HepG2 (cell line): ENCODE measurements at regions not wholly inside any gene's neighbourhood (a gene's known extent, or its start where the extent isn't known, plus 50 kb on each side); places are given as distances from the start of the nearest gene placed in this dataset.

Source experiments
- ATAC-seq: fragments of 200-7000 bp; cut with Tn5 transposase; 3 replicates; pipeline ENCODE4 v1.9.1; 2020; ENCODE audit warnings: mild to moderate bottlenecking, moderate library complexity
- BruUV-seq: library from RNA; stranded (reverse); fragments of 400-500 nt; replicated peaks from 2 replicates; lab custom pipeline; 2021; lab: Mats Ljungman, UMichigan
- CTCF ChIA-PET: fragments of 300-600 bp; formaldehyde crosslinking; extraction: SDS; loops from one replicate; lab custom pipeline; 2021; ENCODE audit warnings: low total read pairs, inconsistent platforms, low intra/inter-chr PET ratio; lab: Yijun Ruan, JAX
- POLR2A ChIA-PET: fragments of 350-600 bp; sonication (Branson Sonifier 250); formaldehyde crosslinking; loops from one replicate; lab custom pipeline; 2020; ENCODE audit warnings: antibody characterized with exemption, inconsistent platforms; lab: Yijun Ruan, JAX
- DNase-seq: peaks from one replicate; pipeline ENCODE4 v3.0.0-alpha.2; 2015; ENCODE audit warnings: low spot score
- FAIRE-seq: peaks from 3 replicates; lab custom pipeline; 2011; peaks lifted over from hg19 to GRCh38; lab: Jason Lieb, UNC
- H2AFZ ChIP-seq: one replicate; pipeline ENCODE4 v1.6.1; 2011; ENCODE audit warnings: low read length, inconsistent platforms
- H3K27ac ChIP-seq: fragments of 300-600 bp; 3 replicates; pipeline ENCODE4 v1.8.0; 2011; ENCODE audit warnings: mixed run types, mild to moderate bottlenecking, mixed read lengths, low read length, inconsistent platforms; ENCODE audit not compliant: insufficient read depth; ENCODE audit errors: extremely low read length
- H3K27me3 ChIP-seq, 2 experiments: fragments of 200-600 bp in 1 of 2; 2 replicates in 1 of 2; 3 replicates in 1 of 2; pipeline versions ENCODE4 v1.6.0 to v1.8.0; 2011; ENCODE audit warnings: low read length in 2 of 2, mild to moderate bottlenecking in 2 of 2, moderate library complexity in 2 of 2, inconsistent platforms in 1 of 2; ENCODE audit not compliant: insufficient read depth in 2 of 2, control insufficient read depth in 1 of 2
- H3K36me3 ChIP-seq, 2 experiments: fragments of 200-600 bp in 1 of 2; replicated peaks in 1 of 2; 2 replicates in 1 of 2; 3 replicates in 1 of 2; pipeline versions ENCODE4 v1.5.1 to v1.8.0; 2011; ENCODE audit warnings: low read length in 2 of 2, inconsistent platforms in 1 of 2; ENCODE audit not compliant: insufficient read depth in 2 of 2, control insufficient read depth in 1 of 2
- H3K4me1 ChIP-seq: 2 replicates; pipeline ENCODE4 v1.5.1; 2012; ENCODE audit warnings: low read length, inconsistent platforms; ENCODE audit not compliant: insufficient read depth
- H3K4me2 ChIP-seq: 2 replicates; pipeline ENCODE4 v1.6.0; 2011; ENCODE audit warnings: low read depth, low read length, inconsistent platforms
- H3K4me3 ChIP-seq, 3 experiments: fragments of 200-600 bp in 1 of 3; sonication (generic), shearing (Covaris generic) in 1 of 3; replicated peaks in 1 of 3; 2 replicates each; pipeline ENCODE4 v1.5.1; 2011 to 2016; ENCODE audit warnings: low read length in 3 of 3, inconsistent platforms in 2 of 3, low read depth in 2 of 3, mild to moderate bottlenecking in 2 of 3, control low read depth in 1 of 3, mixed read lengths in 1 of 3; ENCODE audit not compliant: insufficient read depth in 1 of 3
- H3K79me2 ChIP-seq: one replicate; pipeline ENCODE4 v1.6.1; 2011; ENCODE audit warnings: low read length, inconsistent platforms; ENCODE audit not compliant: insufficient read depth
- H3K9ac ChIP-seq: 2 replicates; pipeline ENCODE4 v1.6.0; 2011; ENCODE audit warnings: mild to moderate bottlenecking, low read depth, low read length, inconsistent platforms; ENCODE audit not compliant: insufficient read depth
- H3K9me3 ChIP-seq: 2 replicates; pipeline ENCODE4 v1.5.1; 2012; ENCODE audit warnings: mild to moderate bottlenecking, low read length
- H4K20me1 ChIP-seq: 2 replicates; pipeline ENCODE4 v1.6.0; 2011; ENCODE audit warnings: inconsistent platforms, mild to moderate bottlenecking, low read length, moderate library complexity; ENCODE audit not compliant: insufficient read depth
- ATF7 ChIP-seq, 2 experiments: fragments of 450-650 bp in 1 of 2; sonication (generic) in 1 of 2; formaldehyde crosslinking in 1 of 2; IDR thresholded peaks; 2 replicates each; pipeline versions ENCODE4 v1.4.0 to v1.6.1; 2016 to 2020; ENCODE audit warnings: antibody characterized with exemption in 1 of 2, mild to moderate bottlenecking in 1 of 2, missing genetic modification reagents in 1 of 2
- NCOA1 ChIP-seq: sonication (generic); formaldehyde crosslinking; IDR thresholded peaks from 2 replicates; pipeline ENCODE4 v1.9.0; 2021; ENCODE audit warnings: missing genetic modification reagents
- RBM39 ChIP-seq: fragments of 200-400 bp; formaldehyde crosslinking; IDR thresholded peaks from one replicate; pipeline ENCODE4 v1.6.1; 2018; ENCODE audit warnings: antibody characterized with exemption, mild to moderate bottlenecking, low read depth, low read length; ENCODE audit not compliant: poor library complexity, severe bottlenecking
- TAF1 ChIP-seq: sonication (generic); formaldehyde crosslinking; IDR thresholded peaks from 2 replicates; pipeline ENCODE4 v1.4.0; 2020; ENCODE audit warnings: missing genetic modification reagents
- ZKSCAN1 ChIP-seq: fragments of 150-350 bp; IDR thresholded peaks from 2 replicates; pipeline ENCODE4 v1.6.1; 2014; ENCODE audit warnings: low read length
- ZNF121 ChIP-seq: sonication (generic); formaldehyde crosslinking; IDR thresholded peaks from 2 replicates; pipeline ENCODE4 v1.5.0; 2020; ENCODE audit warnings: mild to moderate bottlenecking, missing genetic modification reagents
- ZNF264 ChIP-seq: sonication (generic); formaldehyde crosslinking; IDR thresholded peaks from 2 replicates; pipeline ENCODE4 v1.4.0; 2020; ENCODE audit warnings: missing genetic modification reagents
- ZNF432 ChIP-seq: sonication (generic); formaldehyde crosslinking; IDR thresholded peaks from 2 replicates; pipeline ENCODE4 v1.5.0; 2020; ENCODE audit warnings: missing genetic modification reagents, mild to moderate bottlenecking, borderline replicate concordance
- ZNF569 ChIP-seq: sonication (generic); formaldehyde crosslinking; IDR thresholded peaks from 2 replicates; pipeline ENCODE4 v1.5.0; 2020; ENCODE audit warnings: mild to moderate bottlenecking, missing genetic modification reagents, moderate library complexity, borderline replicate concordance
- ZNF605 ChIP-seq: sonication (generic); formaldehyde crosslinking; IDR thresholded peaks from 2 replicates; pipeline ENCODE4 v1.8.0; 2022; ENCODE audit warnings: mild to moderate bottlenecking, missing genetic modification reagents
- whole genome bisulfite sequencing: methylation state at CpG from one replicate; pipeline ENCODE4 v1.1.6; 2017; ENCODE audit warnings: low lambda C conversion rate; 5-methylcytosine and 5-hydroxymethylcytosine counted together
- in situ Hi-C: cut with HindIII; loops from 2 replicates; pipeline ENCODE4 v1.10.0; 2017; ENCODE audit warnings: low pct_unique_long_range_greater_than_20kb; ENCODE audit not compliant: extremely low pct_ligation_motif_present
- intact Hi-C: fragments of 100-400 bp; cut with micrococcal nuclease; formaldehyde crosslinking; loops from one replicate; pipeline ENCODE4 v1.10.0; 2022; ENCODE audit not compliant: unreplicated experiment
- TF ChIP-seq, protein P1 (sequence below): sonication (generic); formaldehyde crosslinking; IDR thresholded peaks from 2 replicates; pipeline ENCODE4 v1.4.0; 2020; ENCODE audit warnings: missing genetic modification reagents
- TF ChIP-seq, protein P2 (sequence below): IDR thresholded peaks from 2 replicates; pipeline ENCODE4 v1.6.1; 2016; ENCODE audit warnings: control low read depth
- TF ChIP-seq, protein P3 (sequence below): sonication (generic); formaldehyde crosslinking; conservative IDR thresholded peaks from 2 replicates; pipeline ENCODE4 v1.8.0; 2022; ENCODE audit warnings: mild to moderate bottlenecking, moderate library complexity, missing genetic modification reagents

DNA sequence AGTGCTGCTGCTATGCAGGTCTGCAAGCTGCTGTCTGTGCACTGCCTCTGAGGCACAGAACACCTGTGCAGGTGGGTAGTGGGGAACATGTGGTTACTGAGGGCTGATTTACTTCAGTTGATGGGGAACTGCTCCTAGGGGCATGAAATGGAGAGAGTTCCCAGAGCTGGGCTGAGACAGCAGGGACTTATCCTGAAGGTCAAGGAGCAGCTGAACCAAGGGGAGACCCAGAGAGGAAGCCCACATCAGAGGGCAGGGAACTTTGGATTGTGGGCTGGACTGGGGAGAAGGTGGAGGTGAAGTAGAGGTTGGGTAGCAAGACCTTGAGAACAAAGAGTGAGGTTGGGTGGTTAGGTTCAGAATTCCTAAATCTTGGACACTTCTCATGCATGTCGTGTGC lies 311.9 kb downstream of the AACS start:
- ATAC-seq (no peak), DNase-seq (no peak), FAIRE-seq (no peak)
- ChIA-PET CTCF (no interaction called here), POLR2A (no interaction called here)
- no TSS peak for BruUV-seq
- no peaks in the 10 kb centered on the region for H4K20me1 ChIP-seq
- no peaks in the 10 kb centered on the region for H3K79me2 ChIP-seq
- TF ChIP-seq TAF1 (CRISPR knock-in tag) (no peak), ZNF264 (CRISPR knock-in tag) (no peak), ZNF432 (CRISPR knock-in tag) (no peak), RBM39 (no peak), NCOA1 (CRISPR knock-in tag) (no peak), ZNF605 (CRISPR knock-in tag) (no peak), ZKSCAN1 (no peak), ATF7 (IDR thresholded peaks at IDR 0.05) (no peak), ATF7 (CRISPR knock-in tag; IDR thresholded peaks at IDR 0.05) (no peak), ZNF569 (no peak), ZNF121 (CRISPR knock-in tag) (no peak)
- TF ChIP-seq, protein P1, sequence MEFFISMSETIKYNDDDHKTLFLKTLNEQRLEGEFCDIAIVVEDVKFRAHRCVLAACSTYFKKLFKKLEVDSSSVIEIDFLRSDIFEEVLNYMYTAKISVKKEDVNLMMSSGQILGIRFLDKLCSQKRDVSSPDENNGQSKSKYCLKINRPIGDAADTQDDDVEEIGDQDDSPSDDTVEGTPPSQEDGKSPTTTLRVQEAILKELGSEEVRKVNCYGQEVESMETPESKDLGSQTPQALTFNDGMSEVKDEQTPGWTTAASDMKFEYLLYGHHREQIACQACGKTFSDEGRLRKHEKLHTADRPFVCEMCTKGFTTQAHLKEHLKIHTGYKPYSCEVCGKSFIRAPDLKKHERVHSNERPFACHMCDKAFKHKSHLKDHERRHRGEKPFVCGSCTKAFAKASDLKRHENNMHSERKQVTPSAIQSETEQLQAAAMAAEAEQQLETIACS (CRISPR knock-in tag) = no peak
- TF ChIP-seq, protein P2, sequence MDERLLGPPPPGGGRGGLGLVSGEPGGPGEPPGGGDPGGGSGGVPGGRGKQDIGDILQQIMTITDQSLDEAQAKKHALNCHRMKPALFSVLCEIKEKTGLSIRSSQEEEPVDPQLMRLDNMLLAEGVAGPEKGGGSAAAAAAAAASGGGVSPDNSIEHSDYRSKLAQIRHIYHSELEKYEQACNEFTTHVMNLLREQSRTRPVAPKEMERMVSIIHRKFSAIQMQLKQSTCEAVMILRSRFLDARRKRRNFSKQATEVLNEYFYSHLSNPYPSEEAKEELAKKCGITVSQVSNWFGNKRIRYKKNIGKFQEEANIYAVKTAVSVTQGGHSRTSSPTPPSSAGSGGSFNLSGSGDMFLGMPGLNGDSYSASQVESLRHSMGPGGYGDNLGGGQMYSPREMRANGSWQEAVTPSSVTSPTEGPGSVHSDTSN (CRISPR knock-in tag) = no peak
- TF ChIP-seq, protein P3, sequence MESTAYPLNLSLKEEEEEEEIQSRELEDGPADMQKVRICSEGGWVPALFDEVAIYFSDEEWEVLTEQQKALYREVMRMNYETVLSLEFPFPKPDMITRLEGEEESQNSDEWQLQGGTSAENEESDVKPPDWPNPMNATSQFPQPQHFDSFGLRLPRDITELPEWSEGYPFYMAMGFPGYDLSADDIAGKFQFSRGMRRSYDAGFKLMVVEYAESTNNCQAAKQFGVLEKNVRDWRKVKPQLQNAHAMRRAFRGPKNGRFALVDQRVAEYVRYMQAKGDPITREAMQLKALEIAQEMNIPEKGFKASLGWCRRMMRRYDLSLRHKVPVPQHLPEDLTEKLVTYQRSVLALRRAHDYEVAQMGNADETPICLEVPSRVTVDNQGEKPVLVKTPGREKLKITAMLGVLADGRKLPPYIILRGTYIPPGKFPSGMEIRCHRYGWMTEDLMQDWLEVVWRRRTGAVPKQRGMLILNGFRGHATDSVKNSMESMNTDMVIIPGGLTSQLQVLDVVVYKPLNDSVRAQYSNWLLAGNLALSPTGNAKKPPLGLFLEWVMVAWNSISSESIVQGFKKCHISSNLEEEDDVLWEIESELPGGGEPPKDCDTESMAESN = no peak
- intact Hi-C loops = no loop called here
- H3K9ac ChIP-seq = no peak overlapping the region
- H3K27me3 ChIP-seq = peaks cover 0 to 13% of the 10 kb centered on the region in 2 experiments; a peak in 3 of 5 replicates
- H3K27ac ChIP-seq = no peak overlapping the region
- WGBS = 45% methylated on average over 1 of the region's 1 CpG
- H3K9me3 ChIP-seq = no peaks in the 10 kb centered on the region
- no peak overlapping the region for H3K4me3 ChIP-seq
- in situ Hi-C loops = no loop called here
- H3K4me1 ChIP-seq = no peaks in the 10 kb centered on the region
- no peak overlapping the region for H3K4me2 ChIP-seq
- no peak overlapping the region for H2AFZ ChIP-seq
- no peaks in the 10 kb centered on the region for H3K36me3 ChIP-seq
